WI38 (cell line): ENCODE measurements at regions not wholly inside any gene's neighbourhood (a gene's known extent, or its start where the extent isn't known, plus 50 kb on each side); places are given as distances from the start of the nearest gene placed in this dataset.

ENCODE experiments used
- H3K4me3 ChIP-seq: 2 replicates; pipeline ENCODE4 v1.5.1; 2011; ENCODE audit warnings: low read depth, mild to moderate bottlenecking, control low read depth, low read length
- TF ChIP-seq, protein P1 (sequence below): IDR thresholded peaks from 2 replicates; pipeline ENCODE4 v1.5.1; 2012; ENCODE audit warnings: low read depth, mild to moderate bottlenecking, control low read depth, low read length

DNA sequence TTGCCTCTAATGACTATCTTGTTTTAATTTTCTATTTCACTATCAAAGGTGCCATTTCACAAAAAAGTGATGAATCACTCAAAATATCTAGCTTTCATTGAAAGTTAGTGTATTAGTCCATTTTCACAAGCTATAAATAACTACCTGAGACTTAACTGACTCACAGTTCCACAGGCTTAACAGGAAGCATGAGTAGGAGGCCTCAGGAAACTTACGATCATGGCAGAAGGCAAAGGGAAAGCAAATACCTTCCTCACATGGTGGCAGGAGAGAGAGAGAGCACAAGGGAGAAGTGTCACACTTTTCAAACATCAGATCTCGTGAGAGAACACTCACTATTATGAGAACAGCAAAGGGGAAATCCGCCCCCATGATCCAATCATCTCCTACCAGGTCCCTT is 1220.4 kb upstream of the ZEB2 start:
- TF ChIP-seq, protein P1, sequence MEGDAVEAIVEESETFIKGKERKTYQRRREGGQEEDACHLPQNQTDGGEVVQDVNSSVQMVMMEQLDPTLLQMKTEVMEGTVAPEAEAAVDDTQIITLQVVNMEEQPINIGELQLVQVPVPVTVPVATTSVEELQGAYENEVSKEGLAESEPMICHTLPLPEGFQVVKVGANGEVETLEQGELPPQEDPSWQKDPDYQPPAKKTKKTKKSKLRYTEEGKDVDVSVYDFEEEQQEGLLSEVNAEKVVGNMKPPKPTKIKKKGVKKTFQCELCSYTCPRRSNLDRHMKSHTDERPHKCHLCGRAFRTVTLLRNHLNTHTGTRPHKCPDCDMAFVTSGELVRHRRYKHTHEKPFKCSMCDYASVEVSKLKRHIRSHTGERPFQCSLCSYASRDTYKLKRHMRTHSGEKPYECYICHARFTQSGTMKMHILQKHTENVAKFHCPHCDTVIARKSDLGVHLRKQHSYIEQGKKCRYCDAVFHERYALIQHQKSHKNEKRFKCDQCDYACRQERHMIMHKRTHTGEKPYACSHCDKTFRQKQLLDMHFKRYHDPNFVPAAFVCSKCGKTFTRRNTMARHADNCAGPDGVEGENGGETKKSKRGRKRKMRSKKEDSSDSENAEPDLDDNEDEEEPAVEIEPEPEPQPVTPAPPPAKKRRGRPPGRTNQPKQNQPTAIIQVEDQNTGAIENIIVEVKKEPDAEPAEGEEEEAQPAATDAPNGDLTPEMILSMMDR = no peak
- H3K4me3 ChIP-seq = no peak overlapping the region

DNA sequence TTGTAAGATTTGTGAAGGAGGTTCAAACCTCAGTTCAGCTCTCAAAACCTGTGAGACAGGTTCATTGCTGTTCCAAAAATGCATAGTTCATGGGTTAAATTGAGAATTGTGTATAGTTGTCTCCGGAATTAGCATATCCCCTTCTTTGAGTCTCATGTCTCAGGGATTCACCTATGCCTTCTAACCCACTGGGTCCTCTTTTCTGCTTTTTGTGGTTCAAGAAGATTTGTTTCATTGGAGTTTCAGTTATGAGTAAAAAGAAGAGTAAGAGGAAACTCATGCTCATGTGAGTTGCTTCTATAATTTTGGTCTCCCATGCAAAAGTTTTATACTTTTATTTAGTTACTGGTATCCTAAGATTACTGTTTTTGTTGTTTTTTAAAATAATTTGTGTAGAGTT is 1219.8 kb upstream of the ZEB2 start:
- H3K4me3 ChIP-seq = no peak overlapping the region
- TF ChIP-seq, protein P1 = no peak

DNA sequence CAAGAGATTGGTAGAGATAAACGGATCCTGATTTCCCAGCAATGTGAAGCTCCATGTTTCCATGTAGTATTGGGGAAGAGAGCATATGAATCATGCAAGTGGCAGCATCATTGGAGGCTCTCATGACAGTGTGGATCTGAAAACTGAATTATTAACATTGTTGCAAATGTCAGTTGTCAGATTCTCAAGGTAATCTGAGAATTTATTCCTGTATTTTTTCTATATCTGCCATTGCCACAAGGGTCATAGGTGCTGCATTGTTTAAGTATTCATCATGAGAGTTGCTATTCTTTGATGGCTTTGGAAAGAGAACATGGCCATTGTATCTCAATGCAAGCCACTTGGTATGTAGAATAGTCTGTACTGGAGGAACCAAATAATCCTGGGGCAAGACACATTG is 1217.0 kb upstream of the ZEB2 start:
- TF ChIP-seq, protein P1 = no peak
- H3K4me3 ChIP-seq = no peak overlapping the region

DNA sequence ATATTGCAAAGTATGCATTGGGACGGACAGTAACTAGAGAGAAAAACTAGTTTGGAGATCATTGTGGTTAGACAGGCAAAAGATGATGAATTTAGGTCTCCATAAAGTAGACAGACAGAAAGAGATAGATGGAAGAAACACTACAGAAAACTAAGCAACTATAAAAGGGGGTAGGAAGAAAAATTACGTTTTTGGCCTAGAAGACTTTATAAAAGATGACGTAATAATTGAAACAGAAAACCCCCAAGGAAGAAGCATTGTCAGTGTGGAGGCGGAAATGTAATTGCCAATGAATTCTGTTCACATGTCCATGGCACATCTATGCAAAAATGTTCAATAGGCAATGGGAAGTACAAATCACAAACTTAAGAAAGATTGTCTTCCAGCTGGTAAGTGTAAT is 1211.5 kb upstream of the ZEB2 start:
- H3K4me3 ChIP-seq = no peak overlapping the region
- TF ChIP-seq, protein P1 = no peak

DNA sequence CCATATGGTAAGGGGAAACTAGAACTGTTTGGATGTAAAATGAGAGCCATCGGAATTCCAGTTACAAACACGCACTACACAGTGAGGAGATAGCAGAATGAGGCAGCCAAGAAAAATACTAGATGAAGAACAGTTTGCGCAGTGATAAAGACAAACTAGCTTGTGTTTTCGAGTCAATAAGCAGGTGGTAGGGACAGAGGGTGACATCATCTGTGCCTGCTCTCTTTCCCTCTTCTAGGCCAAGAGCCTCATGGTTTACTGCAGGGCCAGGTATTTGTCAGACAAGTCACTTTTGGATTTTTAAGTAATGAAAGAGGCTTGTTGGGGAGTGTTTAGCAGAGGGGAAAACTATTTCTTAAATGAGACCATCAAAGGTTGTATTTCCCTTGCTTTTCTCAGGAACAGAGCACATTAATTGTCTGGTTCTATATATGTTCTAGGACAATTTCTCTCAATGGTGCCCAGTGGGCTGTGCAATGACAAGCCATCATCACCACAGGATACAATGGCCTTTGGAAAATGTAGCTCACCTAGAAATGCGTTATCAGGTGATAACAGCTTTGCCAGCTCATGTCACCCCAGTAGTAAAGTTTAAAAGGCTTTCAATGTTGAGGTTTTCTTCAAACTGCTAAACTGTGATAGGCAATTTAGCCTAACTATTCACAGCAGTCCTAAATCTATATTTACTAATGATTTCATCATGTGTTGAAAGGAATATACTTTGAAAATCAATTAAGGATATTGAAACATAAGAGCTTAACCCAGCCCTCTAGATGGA is 1210.3 kb upstream of the ZEB2 start:
- TF ChIP-seq, protein P1 = no peak
- no peak overlapping the region for H3K4me3 ChIP-seq

DNA sequence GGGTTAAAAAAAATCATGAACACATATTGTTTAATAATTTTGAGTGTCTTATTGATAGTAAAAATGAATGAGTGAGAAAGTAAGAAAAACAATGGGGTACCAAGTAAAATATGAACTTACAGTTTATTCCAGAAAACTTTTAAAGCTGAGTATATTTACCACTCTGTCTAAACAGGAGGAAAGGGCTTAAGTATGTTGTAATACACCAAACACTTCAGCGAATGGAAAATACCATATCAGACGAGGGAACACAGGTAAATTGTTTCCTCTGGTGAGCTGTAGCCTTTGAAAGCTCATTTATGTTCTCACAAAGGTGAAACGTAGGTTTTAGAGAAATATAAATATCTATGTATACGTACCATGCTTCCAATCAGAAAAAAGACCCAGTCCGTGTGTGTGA is 1209.6 kb upstream of the ZEB2 start:
- TF ChIP-seq, protein P1 = no peak
- no peak overlapping the region for H3K4me3 ChIP-seq

DNA sequence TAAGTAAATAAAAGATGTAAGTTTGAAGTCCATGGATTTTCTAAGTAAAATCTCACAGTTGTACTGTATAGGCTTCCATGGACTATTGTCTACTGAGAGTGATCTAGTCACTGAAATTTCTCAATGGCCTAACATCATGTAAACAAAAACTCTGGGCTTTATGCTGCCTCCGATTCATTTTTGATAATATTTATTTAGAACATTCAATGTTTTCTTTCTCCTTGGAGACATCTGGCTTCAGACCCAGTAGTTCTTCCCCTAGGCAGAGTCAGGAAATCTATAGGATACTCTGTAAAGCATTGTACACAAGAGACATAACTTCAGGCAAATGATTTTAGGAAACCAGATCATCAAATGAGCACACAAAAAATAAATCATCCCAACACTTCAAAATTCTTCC is 1208.6 kb upstream of the ZEB2 start:
- H3K4me3 ChIP-seq = no peak overlapping the region
- TF ChIP-seq, protein P1 = no peak
